ENCODE measurements at regions not wholly inside any gene's neighbourhood (a gene's known extent, or its start where the extent isn't known, plus 50 kb on each side); places are given as distances from the start of the nearest gene placed in this dataset.

- H3K27me3 ChIP-seq (ENCODE audit: control insufficient read depth in 4 of 4, insufficient read depth in 4 of 4, low read length in 3 of 4): no peaks in the 10 kb centered on the region
- no peak overlapping the region for H3K4me3 ChIP-seq (ENCODE audit: low read depth in 1 of 3, low read length in 3 of 3)
Measured at GRCh38 chr1:121448851-121449250, 264.1 kb downstream of the SRGAP2C start.

More at GRCh38 chr1:121448851-121449250, 264.1 kb downstream of the SRGAP2C start:
- Histone ChIP-seq H3K4me1 (ENCODE audit: control insufficient read depth in 4 of 4, insufficient read depth in 4 of 4, low read length in 3 of 4) (no peaks in the 10 kb centered on the region), H3K27ac (ENCODE audit: low read depth in 1 of 2, low read length in 2 of 2) (no peak overlapping the region), H3K9ac (ENCODE audit: low read depth in 1 of 2, low read length in 2 of 2) (no peak overlapping the region), H3K9me3 (ENCODE audit: control insufficient read depth in 4 of 4, low read length in 3 of 4) (no peaks in the 10 kb centered on the region), H3K36me3 (ENCODE audit: control insufficient read depth in 4 of 4, insufficient read depth in 3 of 4, low read depth in 1 of 4, low read length in 3 of 4) (no peaks in the 10 kb centered on the region)
- 86% methylated on average over 2 of the region's 2 CpGs for WGBS
- DNase-seq (ENCODE audit: low spot score): no peak
- TF ChIP-seq HNF4G (IDR thresholded peaks at IDR 0.05) (no peak), FOXA2 (IDR thresholded peaks at IDR 0.05) (no peak), SP1 (IDR thresholded peaks at IDR 0.05) (no peak), RXRA (IDR thresholded peaks at IDR 0.05) (no peak), MAX (IDR thresholded peaks at IDR 0.05) (no peak), HNF4A (conservative IDR thresholded peaks at IDR 0.05) (no peak), NR2F2 (IDR thresholded peaks at IDR 0.05) (no peak), JUND (IDR thresholded peaks at IDR 0.05) (no peak), GABPA (IDR thresholded peaks at IDR 0.05 in 1 of 2, conservative IDR thresholded peaks at IDR 0.05 in 1 of 2) (no peak), TAF1 (conservative IDR thresholded peaks at IDR 0.05) (no peak), REST (IDR thresholded peaks at IDR 0.05) (no peak), ATF3 (IDR thresholded peaks at IDR 0.05) (no peak), ZBTB33 (IDR thresholded peaks at IDR 0.05) (no peak), FOXA1 (IDR thresholded peaks at IDR 0.05) (no peak), CTCF (IDR thresholded peaks at IDR 0.05; ENCODE audit: low read depth, low read length, missing input control) (no peak), EGR1 (IDR thresholded peaks at IDR 0.05; ENCODE audit: low read depth in 2 of 2) (no peak), YY1 (IDR thresholded peaks at IDR 0.05) (no peak)
